ENCODE measurements at regions not wholly inside any gene's neighbourhood (a gene's known extent, or its start where the extent isn't known, plus 50 kb on each side); places are given as distances from the start of the nearest gene placed in this dataset.

DNA sequence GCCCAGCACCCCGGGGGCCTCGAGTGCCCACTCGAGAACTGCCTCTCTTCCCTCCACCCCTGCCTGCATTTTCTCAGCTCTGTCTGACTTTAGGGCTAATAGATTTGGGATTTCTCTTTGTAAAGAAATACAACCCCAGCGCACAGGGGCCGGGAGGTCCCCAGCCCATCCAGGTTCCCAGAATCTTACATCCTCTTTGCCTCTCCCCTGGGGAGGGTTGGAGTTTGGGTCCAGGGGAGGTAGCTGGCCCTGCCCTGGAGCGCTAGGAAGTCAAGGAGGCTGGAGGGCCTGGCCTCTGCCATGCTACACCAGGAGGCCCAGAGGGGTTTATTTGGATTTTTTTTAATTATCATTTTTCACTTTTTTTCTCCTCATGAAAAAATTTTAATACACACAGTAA is 65.7 kb upstream of the LMO1 start:
- Mint-ChIP-seq H3K27ac (no peak overlapping the region), H3K9me3 (no peaks in the 10 kb centered on the region), H3K4me1 (ENCODE audit: low read depth) (0 out of 2 replicates have a peak, but pooled peaks cover 3% of the 10 kb centered on the region), H3K27me3 (ENCODE audit: insufficient read depth) (peaks cover 19% of the 10 kb centered on the region), H3K4me3 (no peak overlapping the region), H3K36me3 (ENCODE audit: low read depth) (no peaks in the 10 kb centered on the region)
- TF ChIP-seq, protein P1, sequence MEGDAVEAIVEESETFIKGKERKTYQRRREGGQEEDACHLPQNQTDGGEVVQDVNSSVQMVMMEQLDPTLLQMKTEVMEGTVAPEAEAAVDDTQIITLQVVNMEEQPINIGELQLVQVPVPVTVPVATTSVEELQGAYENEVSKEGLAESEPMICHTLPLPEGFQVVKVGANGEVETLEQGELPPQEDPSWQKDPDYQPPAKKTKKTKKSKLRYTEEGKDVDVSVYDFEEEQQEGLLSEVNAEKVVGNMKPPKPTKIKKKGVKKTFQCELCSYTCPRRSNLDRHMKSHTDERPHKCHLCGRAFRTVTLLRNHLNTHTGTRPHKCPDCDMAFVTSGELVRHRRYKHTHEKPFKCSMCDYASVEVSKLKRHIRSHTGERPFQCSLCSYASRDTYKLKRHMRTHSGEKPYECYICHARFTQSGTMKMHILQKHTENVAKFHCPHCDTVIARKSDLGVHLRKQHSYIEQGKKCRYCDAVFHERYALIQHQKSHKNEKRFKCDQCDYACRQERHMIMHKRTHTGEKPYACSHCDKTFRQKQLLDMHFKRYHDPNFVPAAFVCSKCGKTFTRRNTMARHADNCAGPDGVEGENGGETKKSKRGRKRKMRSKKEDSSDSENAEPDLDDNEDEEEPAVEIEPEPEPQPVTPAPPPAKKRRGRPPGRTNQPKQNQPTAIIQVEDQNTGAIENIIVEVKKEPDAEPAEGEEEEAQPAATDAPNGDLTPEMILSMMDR (IDR thresholded peaks at IDR 0.05) = no peak
- no peak for DNase-seq

DNA sequence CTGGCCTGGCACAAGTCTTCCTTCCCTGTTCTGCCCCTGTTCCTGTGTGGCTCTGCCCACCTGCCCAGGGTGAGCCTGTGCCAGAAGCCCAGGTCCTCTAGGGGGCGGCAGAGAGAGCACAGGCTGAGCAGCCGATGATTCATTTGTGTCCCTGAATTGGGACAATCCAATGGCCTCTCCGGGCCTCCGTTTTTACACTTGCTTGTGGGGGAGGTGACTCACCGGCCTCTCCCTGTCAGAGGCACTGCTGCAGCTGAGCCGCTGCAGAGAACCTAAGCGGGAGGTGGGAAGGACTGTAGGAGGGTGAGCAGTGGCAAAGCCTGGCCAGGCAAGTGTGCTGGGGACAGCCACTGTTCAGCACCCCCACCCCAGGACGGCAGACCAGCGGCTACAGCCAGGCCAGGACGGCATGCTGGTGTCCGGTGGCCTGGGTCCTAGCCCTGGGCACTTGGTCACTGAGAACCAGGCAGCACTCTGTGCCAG is 65.2 kb upstream of the LMO1 start:
- Mint-ChIP-seq H3K4me3 (no peak overlapping the region), H3K9me3 (no peaks in the 10 kb centered on the region), H3K4me1 (ENCODE audit: low read depth) (no peaks in the 10 kb centered on the region), H3K27me3 (ENCODE audit: insufficient read depth) (peaks cover 19% of the 10 kb centered on the region), H3K36me3 (ENCODE audit: low read depth) (no peaks in the 10 kb centered on the region), H3K27ac (no peak overlapping the region)
- peak; percentile 82 for DNase-seq
- TF ChIP-seq, protein P1 (IDR thresholded peaks at IDR 0.05) = peak; percentile 86

DNA sequence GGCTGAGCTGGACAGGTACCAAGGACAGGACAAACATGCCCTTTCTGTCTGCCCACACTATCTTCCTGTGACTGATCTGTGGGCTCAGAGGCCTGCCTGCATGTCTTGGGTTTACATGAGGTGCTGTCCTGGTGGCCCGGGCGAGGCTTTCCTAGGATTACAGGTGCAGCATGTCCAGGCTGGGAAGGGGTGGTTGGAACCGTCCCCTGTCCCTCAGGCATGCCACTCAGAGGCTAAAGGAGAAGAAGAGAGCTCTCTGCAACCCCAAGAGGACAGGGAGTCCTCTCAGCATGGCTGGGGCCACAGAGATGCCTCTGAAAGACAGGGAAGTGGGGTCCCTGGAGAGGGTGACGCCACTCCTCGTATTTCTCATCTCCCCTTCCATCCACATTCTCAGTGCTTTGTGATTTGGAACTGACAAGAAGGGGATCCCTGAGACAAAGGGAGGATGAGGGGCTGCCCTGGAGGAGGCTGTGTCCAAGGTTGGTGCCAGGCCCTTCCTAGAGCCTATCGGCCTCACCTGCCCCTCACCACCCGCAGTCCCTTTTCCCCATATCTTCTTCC is 64.6 kb upstream of the LMO1 start:
- Mint-ChIP-seq H3K27ac (no peak overlapping the region), H3K9me3 (no peaks in the 10 kb centered on the region)
- no peak for DNase-seq

DNA sequence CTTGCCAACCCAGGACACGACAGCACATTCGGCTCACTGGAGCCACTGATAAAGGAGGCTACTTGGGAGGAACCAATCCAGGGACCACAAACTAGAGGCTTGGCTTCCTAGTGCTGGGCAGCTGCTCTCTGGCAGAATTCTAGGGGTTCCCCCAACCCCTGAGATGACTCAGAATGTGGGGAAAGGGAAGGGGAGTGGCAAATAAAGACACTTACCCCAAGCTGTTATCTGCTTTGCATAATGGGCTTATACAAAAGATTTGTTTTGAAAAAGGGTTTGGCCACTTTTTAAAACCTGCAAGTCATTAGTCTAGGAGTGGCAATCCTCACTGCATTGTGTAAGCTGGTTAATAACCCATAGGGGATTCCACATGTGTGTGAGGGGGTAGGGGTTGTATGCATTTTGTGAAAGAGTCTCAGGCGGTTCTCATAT is 64.1 kb upstream of the LMO1 start:
- no peak for DNase-seq
- TF ChIP-seq, protein P1 (IDR thresholded peaks at IDR 0.05) = no peak
- Mint-ChIP-seq H3K27me3 (ENCODE audit: insufficient read depth) (peaks cover 16% of the 10 kb centered on the region), H3K4me3 (no peak overlapping the region), H3K27ac (no peak overlapping the region), H3K4me1 (ENCODE audit: low read depth) (no peaks in the 10 kb centered on the region), H3K36me3 (ENCODE audit: low read depth) (no peaks in the 10 kb centered on the region), H3K9me3 (no peaks in the 10 kb centered on the region)

More for the DNA sequence above, 64.6 kb upstream of the LMO1 start:
- no peaks in the 10 kb centered on the region for H3K4me1 Mint-ChIP-seq (ENCODE audit: low read depth)
- H3K27me3 Mint-ChIP-seq (ENCODE audit: insufficient read depth) = peaks cover 17% of the 10 kb centered on the region
- no peak overlapping the region for H3K4me3 Mint-ChIP-seq
- TF ChIP-seq, protein P1 (IDR thresholded peaks at IDR 0.05) = no peak
- no peaks in the 10 kb centered on the region for H3K36me3 Mint-ChIP-seq (ENCODE audit: low read depth)

DNA sequence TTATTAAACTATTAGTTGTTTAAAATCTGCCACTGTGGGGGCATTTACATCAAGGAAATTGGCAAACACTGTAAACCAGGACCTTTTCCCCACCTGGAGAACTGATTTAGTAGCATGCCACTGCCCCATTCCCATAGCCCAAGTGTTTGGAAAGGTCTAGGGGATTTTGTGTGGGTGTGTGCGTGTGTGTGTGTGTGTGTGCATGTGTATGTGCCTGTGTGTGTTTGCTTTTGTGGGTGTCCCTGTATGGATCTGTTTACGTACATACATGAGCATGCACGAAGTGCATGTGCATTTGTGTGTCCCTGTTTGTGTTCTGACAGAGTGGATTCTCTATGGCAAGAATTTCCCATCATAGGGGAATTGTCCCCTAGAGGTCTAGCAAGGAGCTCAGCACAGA is 62.7 kb upstream of the LMO1 start:
- H3K27ac Mint-ChIP-seq = no peak overlapping the region
- H3K4me1 Mint-ChIP-seq (ENCODE audit: low read depth) = no peaks in the 10 kb centered on the region
- no peaks in the 10 kb centered on the region for H3K36me3 Mint-ChIP-seq (ENCODE audit: low read depth)
- TF ChIP-seq, protein P1 (IDR thresholded peaks at IDR 0.05) = no peak
- no peak for DNase-seq
- H3K27me3 Mint-ChIP-seq (ENCODE audit: insufficient read depth) = peaks cover 24% of the 10 kb centered on the region
- H3K9me3 Mint-ChIP-seq = no peaks in the 10 kb centered on the region
- no peak overlapping the region for H3K4me3 Mint-ChIP-seq
